Jurkat, Clone E6-1 (cell line): ENCODE measurements at regions not wholly inside any gene's neighbourhood (a gene's known extent, or its start where the extent isn't known, plus 50 kb on each side); places are given as distances from the start of the nearest gene placed in this dataset.
A peak's percentile ranks its signal among the peaks of the same experiment; 100 is the strongest.
"Not testable (repeated sequence)": the region's sequence is repeated elsewhere in the genome, so short reads cannot be mapped to it uniquely, and the experiment has no call there.

ENCODE experiments used
- DNase-seq: peaks from one replicate; pipeline ENCODE4 v3.0.0-alpha.2; 2011; ENCODE audit warnings: low read depth, low spot score
- H3K4me3 ChIP-seq: 2 replicates; pipeline ENCODE4 v1.5.1; 2011; ENCODE audit warnings: mild to moderate bottlenecking, low read length, control low read depth, moderate library complexity

DNA sequence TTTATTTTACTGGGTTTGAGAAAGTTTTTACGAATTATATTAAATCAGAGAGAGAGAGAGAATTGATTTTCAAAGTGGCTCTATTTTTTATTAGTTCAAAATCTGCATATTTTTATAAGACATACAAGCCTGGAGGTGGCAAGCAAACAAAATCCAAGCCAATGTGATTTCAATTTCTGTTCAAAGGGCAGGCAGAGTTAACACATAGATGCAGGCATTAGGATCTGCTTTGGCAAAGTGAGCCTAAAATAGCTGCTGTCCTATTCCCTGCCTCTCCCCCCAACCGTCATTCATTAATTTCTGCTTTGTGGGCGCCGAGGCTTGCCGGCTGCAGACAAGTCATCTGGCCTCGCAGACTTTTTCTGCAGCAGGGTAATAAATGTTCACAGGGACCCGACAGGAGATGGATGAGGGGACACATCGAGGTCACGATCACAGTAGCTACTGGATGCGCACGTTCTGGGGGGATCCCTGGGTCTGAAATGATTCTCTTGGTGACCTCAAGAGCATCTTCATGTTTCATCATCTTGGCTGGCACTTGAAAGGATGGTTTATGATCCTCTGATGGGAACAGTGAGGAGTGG, 123.9 kb upstream of the SLC6A11 start:
- no peak for DNase-seq
- no peak overlapping the region for H3K4me3 ChIP-seq

- DNase-seq = no peak
- H3K4me3 ChIP-seq = no peak overlapping the region
Observed at GRCh38 chr3:10693457-10693856, 122.6 kb upstream of the SLC6A11 start.

GRCh38 chr3:10694179-10694578, 121.8 kb upstream of the SLC6A11 start:
- no peak overlapping the region for H3K4me3 ChIP-seq
- DNase-seq = no peak

DNA sequence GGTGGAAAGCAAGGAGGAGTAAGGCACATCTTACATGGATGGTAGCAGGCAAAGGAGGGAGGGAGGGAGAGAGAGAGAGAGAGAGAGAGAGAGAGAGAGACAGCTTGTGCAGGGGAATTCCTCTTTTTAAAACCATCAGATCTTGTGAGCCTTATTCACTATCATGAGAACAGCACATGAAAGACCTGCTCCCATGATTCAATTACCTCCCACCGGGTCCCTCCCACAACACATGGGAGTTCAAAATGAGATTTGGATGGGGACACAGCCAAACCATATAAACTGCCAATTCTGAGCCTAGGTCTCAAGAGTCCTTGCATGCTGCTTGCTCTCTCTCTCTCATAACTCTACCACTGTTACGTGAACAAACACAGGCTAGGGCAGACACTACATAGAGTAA, 120.8 kb upstream of the SLC6A11 start:
- DNase-seq, H3K4me3 ChIP-seq: not testable (repeated sequence)

GRCh38 chr3:10695595-10696285, 120.3 kb upstream of the SLC6A11 start:
- H3K4me3 ChIP-seq = no peak overlapping the region
- DNase-seq = no peak

- no peak for DNase-seq
Observed at GRCh38 chr3:10697918-10698317, 118.1 kb upstream of the SLC6A11 start.

DNA sequence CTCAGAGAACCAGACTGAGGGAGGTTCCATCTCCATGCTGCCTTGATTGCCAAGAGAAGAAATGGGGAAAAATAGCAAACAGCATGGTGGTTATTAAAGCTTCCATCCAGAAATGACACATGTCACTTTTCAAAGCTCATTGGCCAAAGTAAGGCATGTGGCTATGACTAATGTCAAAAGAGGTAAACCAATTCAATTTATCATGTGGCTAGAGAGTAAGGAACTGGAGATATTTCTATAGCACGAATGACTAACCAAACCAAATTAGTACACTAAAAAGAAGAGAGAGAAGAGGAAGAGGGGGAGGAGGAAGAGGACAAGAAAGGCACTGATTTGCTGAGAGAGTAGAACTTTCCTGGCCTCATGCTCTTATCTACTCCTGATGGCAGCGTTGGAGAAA, 115.2 kb upstream of the SLC6A11 start:
- no peak overlapping the region for H3K4me3 ChIP-seq
- DNase-seq = no peak

More at GRCh38 chr3:10697918-10698317, 118.1 kb upstream of the SLC6A11 start:
- no peak overlapping the region for H3K4me3 ChIP-seq

DNA sequence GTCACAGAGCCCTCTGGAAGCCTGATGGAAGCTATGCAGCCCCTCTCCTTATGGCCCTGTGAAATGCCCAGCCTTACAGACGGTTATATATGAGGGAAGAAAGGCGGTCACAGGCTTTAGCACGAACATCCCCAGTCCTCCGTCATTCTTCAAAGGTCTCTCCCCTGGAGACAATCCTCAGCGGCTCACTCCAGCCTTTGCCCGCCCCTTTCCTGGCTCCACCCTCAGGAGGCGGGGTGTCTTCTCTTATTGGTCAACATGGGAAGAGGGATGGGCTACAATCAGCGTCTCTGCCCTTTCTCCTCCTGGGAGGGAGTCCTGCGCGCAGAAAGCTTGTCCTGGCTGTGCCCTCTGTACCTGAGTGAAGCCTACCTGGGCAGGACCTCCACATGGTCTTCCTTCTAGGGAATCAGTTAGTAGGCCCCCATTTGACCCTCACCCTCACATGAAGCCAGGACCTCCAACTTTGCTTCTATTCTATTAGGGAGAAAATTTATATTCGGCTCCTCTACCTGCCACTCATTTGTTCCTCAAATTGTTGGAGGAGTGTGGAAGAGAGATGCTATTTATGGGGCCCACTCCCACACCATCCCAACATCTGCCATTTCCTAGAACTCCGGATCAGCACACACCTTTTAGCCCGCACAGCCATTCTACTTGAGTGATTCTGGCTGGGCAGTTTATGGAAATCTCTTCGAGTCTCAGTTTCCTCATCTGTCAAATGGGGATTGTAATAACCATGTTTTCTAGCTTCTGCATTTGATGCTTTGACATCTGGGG, 112.9 kb upstream of the SLC6A11 start:
- peak; percentile 28 for DNase-seq
- H3K4me3 ChIP-seq = no peak overlapping the region

GRCh38 chr3:10703875-10704274, 112.2 kb upstream of the SLC6A11 start:
- no peak for DNase-seq

GRCh38 chr3:10706156-10706739, 109.8 kb upstream of the SLC6A11 start:
- no peak for DNase-seq

More at GRCh38 chr3:10703875-10704274, 112.2 kb upstream of the SLC6A11 start:
- H3K4me3 ChIP-seq = no peak overlapping the region

GRCh38 chr3:10706740-10707399, 109.2 kb upstream of the SLC6A11 start:
- H3K4me3 ChIP-seq = no peak overlapping the region
- no peak for DNase-seq

More at GRCh38 chr3:10706156-10706739, 109.8 kb upstream of the SLC6A11 start:
- no peak overlapping the region for H3K4me3 ChIP-seq

DNA sequence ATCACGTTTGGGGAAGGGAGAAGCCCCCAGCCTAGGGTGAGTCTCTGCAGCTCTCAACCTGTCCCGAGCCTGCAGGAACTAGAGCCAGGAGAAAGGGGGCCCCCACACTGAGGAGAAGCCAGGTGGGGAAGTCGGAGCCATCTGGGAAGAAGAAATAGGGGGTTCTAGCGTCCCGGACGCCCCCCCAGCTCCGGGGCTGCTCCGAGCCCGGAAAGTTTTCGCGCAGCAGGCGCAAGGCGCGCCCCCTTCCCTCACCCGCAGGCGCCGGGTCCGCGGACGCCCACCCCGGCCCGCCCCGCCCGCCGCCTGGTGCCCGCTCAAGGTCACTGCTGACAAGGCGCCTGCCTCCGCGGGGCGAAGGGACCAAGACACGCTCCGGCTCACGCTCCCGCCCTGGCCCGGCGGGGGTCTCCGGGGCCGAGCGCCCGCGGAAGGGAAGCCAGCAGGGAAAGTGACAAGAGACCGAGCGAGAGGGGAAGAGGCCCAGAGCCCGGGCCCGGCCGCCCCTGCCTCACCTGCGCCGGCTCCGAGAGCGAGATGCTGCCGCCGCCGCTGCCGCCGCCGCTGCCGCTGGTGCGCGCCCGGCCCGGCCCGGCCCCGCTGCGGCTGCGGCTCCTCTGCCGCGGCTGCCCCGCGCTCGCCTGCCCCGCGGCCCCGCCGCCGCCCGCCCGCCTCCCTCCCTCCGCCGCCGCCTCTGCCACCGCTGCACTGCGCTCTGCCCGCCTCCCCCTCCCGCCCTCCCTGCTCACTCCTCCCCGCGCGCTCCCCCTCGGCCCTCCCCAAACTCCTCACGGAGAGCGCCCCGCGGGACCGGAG, 108.4 kb upstream of the SLC6A11 start:
- no peak for DNase-seq
- no peak overlapping the region for H3K4me3 ChIP-seq

- DNase-seq = no peak
- no peak overlapping the region for H3K4me3 ChIP-seq
Observed at GRCh38 chr3:10708216-10708893, 107.7 kb upstream of the SLC6A11 start.

GRCh38 chr3:10709110-10709781, 106.8 kb upstream of the SLC6A11 start:
- H3K4me3 ChIP-seq = no peak overlapping the region
- DNase-seq = no peak

GRCh38 chr3:10712121-10712520, 103.9 kb upstream of the SLC6A11 start:
- DNase-seq = no peak
- H3K4me3 ChIP-seq = no peak overlapping the region

DNA sequence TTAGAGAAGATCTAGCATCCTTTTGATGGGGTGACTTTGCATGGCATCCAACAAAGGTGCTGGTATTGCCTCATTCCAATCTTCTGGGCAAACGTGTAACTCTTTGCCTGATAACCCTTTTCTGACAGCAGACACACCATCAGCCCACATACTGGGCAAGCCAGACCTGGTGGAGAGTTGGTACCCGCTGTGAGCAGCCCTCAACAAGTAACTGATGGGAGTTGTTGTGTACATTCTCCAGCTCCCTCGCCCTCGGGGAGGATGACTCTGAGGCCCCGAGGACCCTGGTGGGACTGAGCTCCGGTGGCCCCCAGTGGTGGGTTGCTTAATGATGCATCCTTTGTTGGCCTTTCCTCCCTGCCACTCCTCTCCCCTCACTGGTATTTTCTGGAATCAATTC, 102.4 kb upstream of the SLC6A11 start:
- H3K4me3 ChIP-seq = no peak overlapping the region
- DNase-seq = no peak

- no peak for DNase-seq
- no peak overlapping the region for H3K4me3 ChIP-seq
Observed at GRCh38 chr3:10715886-10716285, 100.1 kb upstream of the SLC6A11 start.

- DNase-seq = no peak
- no peak overlapping the region for H3K4me3 ChIP-seq
Observed at GRCh38 chr3:10716964-10717363, 99.1 kb upstream of the SLC6A11 start.
